ENCODE measurements at regions not wholly inside any gene's neighbourhood (a gene's known extent, or its start where the extent isn't known, plus 50 kb on each side); places are given as distances from the start of the nearest gene placed in this dataset.

DNA sequence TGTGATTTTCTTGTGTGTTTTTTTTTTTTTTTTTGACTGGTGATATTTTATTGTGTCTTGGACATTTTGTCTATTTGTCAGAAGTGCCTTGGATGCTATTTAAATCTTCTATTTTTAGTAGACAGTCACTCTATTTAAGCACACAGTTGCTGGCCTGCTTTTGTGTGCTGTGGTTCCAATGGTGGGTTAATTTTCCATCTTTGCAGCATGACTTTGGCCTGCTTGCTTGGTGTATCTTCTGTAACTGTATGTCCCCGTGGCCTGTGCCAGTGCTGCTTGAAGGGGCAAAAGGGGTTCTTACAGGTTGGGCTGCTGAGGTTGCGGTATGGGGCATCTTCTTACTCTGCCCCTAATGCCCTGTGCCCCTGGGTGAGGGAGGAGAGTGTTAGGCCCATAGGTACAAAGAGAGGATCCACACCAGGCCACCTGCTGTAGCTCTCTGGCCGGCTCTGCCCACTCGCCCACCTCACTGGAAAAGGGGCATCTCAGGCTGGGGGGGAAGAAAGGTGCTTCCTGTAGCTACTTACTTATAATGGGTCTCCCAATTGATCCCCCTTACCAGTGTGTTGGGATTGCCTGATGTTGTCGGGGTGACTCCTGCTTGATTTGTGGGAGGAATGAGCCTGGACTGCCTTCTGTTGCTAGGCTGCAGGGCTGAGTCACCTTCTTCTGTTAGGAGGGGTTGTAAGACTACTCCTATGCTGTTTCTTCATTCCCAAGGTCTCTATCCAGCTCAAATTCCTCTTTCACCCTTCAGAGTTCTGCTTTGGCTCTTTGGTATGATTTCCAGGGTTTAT lies 490.0 kb upstream of the HS6ST1 start:
- DNase-seq = no peak

DNA sequence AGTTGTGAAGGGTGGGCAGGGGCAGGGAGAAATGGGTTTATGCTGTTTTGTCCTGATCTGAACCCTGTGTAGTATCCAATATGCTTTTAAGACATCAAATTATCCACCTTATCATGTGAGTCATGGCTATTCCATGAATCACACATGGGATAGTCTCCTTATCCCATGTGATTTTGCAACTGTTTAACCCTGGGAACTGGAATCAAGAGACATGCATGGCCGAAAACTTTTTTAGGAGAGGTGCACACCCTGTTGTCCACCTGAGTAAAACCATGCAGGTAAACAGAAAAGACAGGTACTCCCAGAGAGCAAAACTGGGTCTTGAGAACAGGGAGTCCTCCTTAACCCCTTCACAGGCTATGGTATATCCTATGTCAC lies 490.6 kb upstream of the HS6ST1 start:
- no peak for DNase-seq

DNA sequence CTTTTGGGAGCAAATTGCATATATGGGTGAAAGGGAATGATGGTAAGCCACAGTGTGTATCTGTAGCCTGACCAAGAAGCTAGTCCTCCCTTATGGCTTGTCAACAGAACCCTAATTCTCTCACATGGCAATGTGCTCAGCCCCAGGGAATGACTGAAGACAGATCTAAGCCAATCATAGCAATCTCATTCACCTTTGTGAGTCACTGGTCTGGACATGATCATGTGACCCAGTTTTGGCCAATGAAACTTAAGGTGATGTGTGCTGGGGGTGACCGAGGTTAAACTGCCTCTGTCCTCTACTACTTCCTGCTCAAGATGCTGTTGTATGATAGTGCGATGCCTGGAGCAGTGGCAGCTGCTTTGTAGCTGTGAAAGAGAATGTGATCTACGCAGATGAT lies 491.2 kb upstream of the HS6ST1 start:
- DNase-seq = no peak

DNA sequence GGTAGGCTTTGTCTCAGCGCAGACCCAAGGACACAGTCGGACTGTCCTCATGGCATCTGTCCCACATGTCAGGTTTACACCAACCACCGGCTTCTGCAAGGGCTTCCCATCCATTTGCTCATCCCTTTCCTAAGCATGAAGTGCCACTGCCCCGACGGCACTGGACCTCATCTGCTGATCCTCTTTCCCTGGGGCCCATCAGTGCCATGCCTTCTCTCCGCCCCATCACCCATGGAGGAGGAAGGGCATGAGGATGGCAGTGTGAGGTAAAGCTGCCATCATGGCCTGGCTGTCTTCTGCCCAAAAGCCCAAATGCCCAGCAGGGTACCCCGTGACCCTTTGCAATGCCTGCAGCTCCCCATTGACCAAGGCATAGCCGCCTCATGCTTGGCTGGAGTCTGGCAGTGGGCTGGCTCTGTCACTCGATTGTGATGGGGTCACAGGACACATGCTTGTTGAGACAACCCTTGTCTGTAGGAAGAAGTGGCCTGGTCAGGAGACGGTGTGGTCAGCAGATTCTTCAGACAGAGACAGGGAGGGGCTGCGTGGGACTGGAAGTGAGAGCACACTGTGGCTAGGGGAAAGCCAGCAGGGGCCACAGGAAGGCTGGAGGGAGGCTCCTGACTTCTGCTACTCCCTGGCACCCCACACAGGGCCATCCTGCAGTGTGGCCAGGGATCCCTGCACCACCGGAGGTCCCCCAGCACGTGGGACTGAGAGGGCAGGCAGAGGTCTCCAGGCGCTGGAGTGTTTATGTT lies 493.7 kb upstream of the HS6ST1 start:
- DNase-seq = no peak

DNA sequence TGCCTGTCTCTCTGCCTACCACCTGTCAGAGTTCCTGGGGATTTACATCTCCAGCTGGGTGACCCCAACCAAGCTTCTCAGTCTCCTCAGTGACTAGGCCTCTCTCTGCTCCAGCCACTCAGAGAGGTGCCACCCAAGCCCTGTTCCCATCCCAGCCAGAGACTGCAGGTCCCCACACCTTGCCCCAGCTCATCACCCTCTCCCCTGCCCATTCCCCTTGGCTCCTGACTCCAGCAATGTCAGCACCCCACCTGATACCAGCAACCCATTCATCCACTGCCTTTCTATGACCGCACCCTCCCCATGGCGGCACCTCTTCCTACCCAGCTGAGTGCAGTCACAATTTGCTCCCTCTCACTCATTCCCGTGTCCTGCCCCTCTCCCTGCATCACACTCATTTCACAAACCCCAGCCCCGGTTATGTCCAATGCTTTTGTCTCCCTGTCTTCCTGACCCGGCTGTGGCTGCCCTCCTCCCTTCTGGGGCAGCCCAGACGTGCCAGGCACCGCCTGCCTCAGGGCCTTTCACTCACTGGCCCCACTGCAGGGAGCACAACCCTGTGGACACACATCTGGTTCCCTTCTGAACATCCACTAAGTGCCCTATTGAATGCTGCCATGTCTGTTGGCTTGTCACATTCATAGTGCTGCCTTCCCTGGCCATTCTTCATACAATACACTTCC lies 494.8 kb upstream of the HS6ST1 start:
- DNase-seq = no peak

DNA sequence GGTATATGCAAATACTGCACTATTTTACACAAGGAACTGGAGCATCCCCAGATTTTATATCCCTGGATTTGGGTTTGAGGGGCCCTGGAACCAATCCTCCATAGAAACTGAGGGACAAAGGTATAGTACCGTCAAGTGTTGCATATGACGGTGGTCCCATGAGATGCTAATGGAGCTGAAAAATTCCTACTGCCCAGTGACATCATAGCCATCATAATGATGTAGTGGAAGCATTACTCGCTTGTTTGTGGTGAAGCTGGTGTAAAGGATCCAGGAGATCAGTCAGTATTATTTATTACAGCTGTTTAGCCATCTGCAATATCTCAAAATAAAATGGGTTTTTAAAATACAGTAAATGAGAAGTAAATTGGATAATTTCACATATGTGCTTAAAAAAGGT lies 496.6 kb upstream of the HS6ST1 start:
- no peak for DNase-seq

DNA sequence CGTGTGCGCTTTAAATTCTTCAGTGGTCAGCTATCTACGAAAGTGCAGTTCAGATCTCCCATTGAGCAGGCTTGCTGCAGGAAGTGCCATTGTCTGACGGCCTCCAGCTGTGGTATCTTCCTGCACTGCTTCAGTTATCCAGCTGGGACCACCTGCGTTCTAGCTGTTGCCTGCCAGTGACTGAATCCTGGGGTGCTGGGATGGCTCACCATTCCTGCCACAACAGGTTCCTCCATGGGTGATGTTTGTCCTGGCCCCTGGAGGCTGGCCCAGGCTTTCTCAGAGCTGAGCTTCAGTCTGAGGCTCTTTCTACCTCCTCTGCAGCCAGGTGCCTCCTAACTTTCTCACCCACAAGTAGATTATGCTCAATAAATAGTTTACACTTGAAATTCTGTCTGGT lies 498.5 kb upstream of the HS6ST1 start:
- no peak for DNase-seq

DNA sequence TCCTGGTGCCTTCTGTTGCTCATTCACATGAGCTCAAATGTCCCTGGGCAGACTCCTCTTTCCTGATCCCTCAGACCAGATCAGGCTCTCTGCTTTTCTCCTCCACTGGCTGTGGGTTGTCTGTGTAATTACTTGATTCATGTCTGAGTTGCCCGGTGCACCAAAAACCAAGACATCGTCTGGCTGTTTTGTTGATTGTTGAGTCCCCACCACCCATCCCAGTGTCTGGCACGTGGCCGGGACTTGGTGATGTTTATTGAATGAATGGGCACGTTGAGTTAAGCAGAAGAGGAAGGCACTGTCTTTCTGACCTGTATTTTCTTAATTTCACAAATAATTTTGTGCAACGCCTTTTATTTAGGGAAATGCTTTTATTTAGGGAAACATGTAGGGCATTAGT lies 499.1 kb upstream of the HS6ST1 start:
- DNase-seq = no peak

DNA sequence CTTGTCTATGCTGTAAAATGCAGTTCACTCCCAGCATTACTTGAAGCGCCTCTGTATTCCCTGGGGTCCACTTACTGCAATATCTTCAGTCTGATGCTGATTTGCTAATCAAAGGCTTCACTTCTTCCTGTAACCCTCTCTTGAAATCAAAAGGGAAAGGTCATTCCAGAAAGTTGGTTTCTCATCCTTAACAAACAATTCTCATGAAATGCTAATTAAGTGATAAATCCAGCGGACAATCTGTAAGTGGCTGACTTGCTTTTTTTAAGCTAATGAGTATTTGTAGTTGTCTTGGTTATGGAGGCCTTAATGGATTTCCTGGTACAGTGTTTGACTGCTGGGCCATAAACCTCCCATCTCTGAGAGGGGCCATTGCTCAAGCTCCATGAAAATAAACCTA lies 499.6 kb upstream of the HS6ST1 start:
- DNase-seq = no peak

DNA sequence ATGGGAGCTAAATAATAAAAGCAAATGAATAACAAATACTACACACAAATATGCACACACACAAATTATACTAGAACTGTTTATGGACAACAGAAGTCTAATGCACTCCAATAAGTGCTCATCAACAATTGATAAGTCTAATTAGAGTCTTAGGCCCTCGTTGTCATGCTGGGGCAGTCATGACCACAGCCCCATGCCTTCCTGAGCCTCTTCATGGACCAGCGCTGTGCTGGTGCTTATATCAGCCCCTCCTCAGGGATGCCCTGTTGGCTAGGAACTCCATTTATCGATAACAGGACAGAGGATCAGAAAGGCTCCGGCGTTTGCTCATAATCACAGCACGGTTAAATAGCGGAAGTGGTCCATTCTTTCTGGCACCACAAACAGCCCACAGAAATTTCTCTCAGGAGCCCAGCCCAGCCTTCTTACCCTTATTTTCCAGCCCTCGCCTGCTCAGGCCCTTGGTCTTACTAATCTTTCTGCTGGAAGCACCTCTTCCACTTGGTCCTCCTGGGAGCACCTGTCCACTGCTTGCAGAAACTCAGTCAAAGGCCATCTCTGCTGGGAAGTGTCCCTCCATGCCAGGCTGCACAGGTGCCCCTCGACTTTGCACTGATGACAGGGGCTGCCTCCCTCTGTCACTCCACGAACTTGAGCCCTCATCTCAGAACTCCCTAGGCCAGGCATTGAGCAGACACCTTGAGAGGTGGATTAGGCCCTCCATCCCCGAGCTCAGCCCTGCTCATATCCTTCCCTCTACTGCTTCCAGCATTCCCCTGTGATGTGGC lies 500.2 kb upstream of the HS6ST1 start:
- no peak for DNase-seq

DNA sequence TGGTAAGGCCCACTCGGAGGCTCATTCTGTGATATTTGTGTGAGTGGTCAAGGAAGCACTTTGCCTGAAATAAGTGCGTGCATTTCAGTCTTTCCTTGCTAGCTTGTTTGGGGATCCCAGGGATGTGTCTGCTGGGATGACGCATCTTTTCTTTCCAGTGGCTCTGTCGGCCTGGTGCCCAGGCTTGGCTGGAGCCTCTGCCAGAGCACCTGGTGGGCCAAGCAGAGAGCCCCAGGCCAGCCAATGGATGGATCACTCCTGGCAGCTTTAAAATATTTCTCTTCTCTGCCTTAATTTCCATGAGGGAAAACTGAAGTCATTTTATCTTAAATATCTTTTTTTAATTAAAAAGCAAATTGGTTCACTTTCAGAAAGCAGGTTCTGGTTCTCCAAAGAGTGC lies 501.8 kb upstream of the HS6ST1 start:
- DNase-seq = no peak

DNA sequence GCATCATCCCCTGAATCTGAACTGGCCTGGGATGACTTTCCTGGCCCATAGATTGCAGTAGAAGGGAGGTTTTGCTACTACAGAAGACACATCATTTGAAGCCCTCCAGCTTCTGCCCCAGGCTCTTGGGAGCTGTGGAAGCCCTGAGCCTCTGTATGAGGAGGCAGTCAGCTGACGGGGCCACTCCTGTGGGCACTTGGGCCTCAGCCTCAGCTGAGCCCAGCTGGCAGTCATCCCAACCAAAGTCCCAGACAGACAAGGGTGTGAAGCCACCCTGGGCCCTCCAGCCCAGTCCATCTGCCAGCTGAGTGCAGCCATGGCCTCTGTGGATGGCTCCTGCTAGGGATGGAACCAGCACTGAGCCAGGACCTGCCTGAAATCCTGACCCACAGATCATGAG lies 502.3 kb upstream of the HS6ST1 start:
- DNase-seq = no peak

DNA sequence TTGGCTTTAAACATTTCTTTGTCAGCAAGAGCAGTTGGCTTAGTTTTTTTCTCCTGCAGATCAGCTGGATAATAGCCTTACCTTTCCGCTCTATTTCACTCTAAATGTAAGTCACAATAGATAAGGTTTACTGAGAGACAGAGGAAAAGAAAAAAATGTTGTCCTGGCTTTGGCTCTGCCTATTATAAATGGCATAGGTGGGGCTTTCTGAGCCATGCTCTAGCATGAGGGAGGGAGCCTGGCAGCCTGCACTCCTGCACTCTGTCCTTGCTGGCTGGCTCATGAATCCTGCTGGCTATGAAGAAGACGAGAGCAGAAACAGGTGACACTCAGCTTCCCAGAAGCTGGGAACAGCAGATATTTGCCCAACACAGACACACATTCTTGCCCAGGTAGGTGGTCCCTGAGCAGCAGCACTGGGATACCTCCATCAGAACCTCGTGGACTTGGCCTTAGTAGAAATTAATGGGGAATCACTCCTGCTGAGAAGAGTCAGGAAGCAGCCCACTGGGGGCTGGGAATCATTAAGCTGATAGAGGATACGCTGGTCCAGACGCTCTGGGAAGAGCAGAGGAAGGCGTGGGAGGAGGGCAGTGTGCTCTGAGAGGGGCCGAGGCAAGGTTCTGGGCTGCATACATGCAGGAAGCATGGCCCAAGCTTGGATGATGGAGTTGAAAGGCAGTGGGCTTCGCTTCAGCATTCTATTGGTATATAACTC lies 514.4 kb upstream of the HS6ST1 start:
- no peak for DNase-seq

DNA sequence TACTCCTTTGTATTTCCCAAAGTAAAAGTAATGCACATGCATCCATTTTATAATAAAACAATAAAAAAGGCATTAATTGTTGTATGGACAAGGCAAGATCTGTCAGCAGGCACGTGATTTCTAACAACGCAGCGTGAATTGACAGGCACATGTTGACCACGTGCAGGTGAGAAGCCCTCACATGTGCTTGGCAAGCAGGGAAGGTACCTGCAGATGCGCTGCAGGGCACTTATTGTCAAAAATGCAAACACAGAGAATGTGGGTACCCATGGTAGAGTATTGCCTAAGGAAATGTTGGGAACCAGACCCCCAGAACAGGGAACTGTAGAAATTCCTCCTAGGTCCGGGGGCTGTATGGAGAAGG lies 515.0 kb upstream of the HS6ST1 start:
- no peak for DNase-seq

DNA sequence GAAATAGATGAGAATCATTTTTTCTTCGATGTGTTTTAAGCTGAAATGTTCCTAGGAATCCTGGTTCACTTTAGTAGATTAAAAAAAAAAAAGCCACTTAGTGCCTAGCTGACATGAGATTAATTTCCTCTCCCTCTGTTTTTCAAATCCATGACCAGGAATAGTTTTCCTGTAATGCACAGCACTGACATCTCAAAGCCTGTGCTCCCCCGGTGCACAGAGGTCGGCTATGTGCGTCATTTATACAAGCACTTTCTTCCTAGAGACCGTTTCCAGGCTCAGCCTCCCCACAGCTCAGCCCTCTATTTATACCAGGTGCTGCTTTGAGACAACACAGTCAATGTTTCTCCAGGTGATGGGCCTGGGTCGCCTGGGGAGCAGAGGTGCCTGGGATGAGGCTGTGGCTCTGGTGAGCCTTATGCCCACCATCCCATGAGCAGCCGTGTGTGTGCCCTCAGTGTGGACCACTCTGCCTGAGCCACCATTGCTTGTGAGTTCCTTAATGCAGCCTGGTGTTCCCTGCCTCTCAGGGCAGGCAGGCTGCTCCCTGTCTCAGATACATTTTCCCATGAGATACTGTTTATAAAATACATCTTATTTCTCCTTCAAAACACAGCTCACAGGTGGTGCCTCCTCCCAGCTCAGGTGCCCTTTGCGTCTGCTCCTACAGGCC lies 515.7 kb upstream of the HS6ST1 start:
- no peak for DNase-seq

DNA sequence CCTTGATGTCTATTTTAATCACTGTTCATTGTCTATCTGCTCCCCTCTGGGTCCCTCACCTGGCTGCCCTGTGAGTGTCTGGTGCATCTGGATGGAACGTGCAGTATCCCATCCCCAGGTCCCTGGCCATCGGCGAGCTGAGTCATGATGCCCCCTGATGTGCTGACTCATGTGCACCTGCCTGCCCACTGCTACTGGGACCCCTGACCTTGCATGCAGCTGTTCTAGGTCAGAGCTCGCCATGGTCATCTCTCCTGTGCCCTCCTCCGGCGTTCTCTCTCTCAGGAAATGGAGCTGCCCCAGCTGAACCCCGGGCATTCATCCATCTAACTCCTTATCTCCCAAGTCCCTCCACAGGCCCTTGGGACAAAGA lies 516.2 kb upstream of the HS6ST1 start:
- no peak for DNase-seq

DNA sequence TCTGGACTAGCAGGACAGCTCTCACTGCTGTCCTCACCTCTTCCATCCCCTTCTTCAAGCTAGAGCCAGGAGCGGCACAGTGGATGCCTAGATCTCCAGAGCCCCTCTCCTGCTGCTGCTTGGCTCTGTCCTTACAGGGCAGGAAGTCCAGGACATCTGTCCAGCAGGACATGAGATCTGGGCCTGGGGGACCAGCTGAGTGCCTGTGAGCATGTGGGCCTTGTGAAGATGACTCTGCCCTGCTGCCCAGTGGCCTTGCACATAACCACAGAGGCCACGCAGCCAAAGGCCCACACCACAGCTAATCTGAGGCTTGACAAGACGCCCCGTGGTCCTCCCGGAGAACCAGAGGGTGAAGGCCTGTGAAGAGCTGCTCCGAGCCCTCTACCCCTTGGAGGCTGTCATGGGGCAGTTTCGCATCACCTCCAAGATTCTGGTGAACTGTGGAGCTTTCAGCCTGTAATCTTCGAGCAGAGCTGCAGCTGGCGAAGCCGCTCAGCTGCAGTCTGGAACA lies 516.7 kb upstream of the HS6ST1 start:
- no peak for DNase-seq

DNA sequence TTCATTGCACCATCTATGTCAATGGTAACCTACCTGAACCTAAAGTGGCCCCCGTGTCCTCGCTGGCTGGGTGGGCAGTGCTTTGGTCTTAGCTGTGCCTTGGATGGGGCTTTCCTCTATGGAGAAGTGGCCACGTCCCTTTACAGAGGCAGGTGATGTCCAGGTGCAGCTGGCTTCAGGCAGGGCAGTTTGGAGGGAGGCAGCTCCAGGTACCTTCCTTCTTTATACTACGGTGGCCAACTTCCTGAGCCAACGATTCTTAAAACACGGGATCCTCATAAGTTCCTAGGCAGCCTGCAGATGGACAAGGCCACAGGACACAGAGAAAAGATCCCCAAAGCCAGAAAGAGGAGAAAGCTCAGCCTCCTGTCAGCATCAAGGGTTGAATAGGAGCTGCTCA lies 517.3 kb upstream of the HS6ST1 start:
- no peak for DNase-seq

DNA sequence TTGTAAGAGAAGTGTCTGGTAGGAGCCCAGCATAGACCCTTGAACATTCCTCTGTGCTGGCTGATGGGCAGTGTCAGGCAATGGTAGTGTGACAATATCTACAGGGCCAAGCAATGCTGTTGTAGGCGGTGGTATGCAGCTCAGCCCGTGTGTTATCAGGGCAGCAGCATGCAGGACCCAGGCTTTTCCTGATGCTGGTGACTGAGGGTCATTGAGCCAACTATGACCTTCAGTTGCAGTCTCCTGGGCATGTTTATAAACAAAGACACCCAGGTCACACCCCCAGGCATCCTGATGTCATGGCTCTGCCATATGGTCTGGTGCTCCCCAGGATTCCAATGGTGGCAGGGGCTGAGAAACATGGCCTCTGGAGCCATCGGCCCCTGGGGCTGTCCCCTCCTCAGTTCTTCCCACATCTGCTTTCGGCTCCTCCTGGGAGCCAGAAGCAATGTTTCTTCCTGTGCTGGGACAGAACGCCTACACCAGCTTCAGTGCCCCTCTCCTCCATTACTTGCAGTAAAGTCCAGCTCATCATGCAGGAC lies 518.0 kb upstream of the HS6ST1 start:
- no peak for DNase-seq

DNA sequence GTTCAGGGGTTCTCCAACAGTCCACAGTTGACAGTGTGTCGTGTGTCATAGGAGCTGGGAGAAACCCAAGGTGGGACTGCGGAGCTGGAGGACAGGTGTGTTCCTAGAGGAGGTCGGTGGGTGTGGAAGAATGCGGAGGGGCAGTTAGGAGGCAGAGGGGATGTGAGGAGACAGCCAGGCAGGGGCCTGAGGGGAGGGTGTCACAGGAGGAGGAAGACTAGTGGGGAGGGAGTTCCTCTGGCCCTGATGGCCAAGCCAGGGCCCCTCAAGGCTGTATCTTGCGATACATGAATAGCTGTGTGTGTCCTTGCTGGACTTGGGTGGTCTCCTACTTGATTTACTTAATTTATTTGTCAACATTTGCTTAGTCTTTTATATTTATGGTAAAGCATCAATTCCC lies 519.6 kb upstream of the HS6ST1 start:
- DNase-seq = no peak

DNA sequence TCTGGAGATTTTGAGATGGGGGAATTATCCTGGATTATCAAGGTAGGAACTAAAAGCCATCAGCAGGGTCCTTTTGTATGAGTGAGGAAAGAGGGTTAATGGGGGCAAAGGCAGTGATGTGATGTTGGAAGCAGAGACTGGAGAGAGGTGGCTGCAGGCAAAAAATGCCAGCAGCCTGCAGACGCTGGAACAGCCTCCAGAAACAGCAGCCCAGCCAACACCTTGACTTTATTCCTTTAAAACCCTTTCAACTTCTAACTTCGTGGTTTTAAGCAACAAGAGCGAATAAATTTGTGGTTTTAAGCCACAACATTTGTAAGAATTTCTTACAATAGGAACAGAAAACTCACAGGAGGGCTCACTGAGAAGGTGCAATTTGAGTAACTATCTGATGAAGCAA lies 523.1 kb upstream of the HS6ST1 start:
- no peak for DNase-seq

DNA sequence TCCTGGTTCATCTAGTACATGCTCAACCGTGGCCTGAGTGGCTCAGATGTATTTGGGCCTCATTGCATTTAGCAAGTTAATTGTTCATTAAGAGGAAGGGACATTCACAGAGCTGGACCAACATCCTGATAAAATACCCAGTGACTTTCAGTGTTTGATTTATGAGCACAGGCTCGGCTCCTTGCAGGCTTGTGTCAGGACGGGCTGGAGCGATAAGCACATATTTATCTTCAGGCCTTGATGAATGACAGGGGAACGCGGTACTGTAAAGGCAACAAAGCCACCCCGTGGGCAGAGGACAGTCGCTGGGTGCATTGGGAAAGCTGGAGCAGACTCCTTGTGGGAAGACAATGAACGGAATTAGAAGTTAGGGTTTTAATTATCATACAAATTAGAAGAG lies 548.6 kb upstream of the HS6ST1 start:
- no peak for DNase-seq

Data from SIG-M5 (cell line).